ENCODE measurements at regions not wholly inside any gene's neighbourhood (a gene's known extent, or its start where the extent isn't known, plus 50 kb on each side); places are given as distances from the start of the nearest gene placed in this dataset.
A peak's percentile ranks its signal among the peaks of the same experiment; 100 is the strongest.

GRCh38 chr18:5630057-5630899 lies 86.5 kb upstream of the EPB41L3 start:
- Mint-ChIP-seq H3K27me3 (ENCODE audit: insufficient read depth) (peaks cover 29% of the 10 kb centered on the region), H3K4me1 (peaks cover 2% of the 10 kb centered on the region), H3K36me3 (ENCODE audit: low read depth) (no peaks in the 10 kb centered on the region), H3K9me3 (no peaks in the 10 kb centered on the region), H3K4me3 (peak overlapping the region; percentile 63), H3K27ac (no peak overlapping the region)
- TF ChIP-seq CTCF (conservative IDR thresholded peaks at IDR 0.05), result no peak
- Histone ChIP-seq H3K9ac (ENCODE audit: extremely low read depth, low read length, poor library complexity, severe bottlenecking) (no peak overlapping the region), H3K9me3 (ENCODE audit: control insufficient read depth, low read length) (no peaks in the 10 kb centered on the region), H3K27me3 (ENCODE audit: control insufficient read depth, insufficient read depth, low read length, poor library complexity, severe bottlenecking) (peaks cover 46% of the 10 kb centered on the region), H3K27ac (ENCODE audit: low read depth, low read length) (no peak overlapping the region), H3K4me1 (ENCODE audit: control insufficient read depth, insufficient read depth, low read length) (peaks cover 2% of the 10 kb centered on the region), H3K4me3 (ENCODE audit: low read length) (peak overlapping the region; percentile 81), H3K36me3 (ENCODE audit: control insufficient read depth, insufficient read depth, low read length) (no peaks in the 10 kb centered on the region)
- WGBS, 2 experiments (ENCODE audit: insufficient coverage in 1 of 2, insufficient read length in 1 of 2), result 0% methylated on average over 6 to 77 of the region's 79 CpGs
- peak; percentile 95 for DNase-seq

DNA sequence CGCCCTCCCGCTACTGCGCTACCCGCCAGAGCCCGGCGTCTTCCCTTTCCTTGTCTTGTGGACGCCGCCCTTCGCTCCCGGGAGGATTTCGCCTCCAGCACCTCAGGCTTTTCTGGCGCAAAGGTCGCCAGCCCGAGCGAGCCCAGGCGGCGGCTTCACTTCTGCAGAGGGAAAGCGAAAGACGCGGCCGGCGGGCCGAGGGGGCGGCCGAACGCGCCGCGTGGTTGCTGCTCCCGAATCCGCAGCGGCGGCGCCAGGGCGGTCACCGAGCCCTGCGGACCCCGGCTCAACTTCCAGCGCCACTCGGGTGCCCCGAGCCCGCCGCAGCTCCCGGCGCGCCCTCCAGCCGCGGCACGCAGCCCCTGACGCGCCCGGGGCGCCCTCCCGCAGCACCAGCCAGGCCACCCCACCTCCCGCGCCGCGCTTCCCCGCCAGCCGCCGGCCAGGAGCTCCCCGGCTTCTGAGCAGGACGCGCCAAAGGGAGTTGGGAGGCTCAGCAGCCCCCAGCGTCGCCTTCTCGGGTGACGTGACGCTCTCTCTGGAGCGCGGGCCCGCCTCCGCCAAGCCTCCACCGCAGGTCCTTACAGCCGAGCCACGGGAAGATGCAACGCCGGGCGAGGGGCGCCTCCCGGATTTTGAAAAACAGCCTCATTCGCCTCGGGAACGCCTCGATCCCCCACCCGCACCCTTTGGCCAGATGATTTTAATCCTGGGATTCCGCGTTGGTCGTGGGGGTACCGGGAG lies 84.9 kb upstream of the EPB41L3 start:
- H3K27ac ChIP-seq (ENCODE audit: low read depth, low read length), result no peak overlapping the region
- peak overlapping the region; percentile 63 for H3K4me3 Mint-ChIP-seq
- H3K4me1 Mint-ChIP-seq, result peaks cover 2% of the 10 kb centered on the region
- no peak for TF ChIP-seq CTCF (conservative IDR thresholded peaks at IDR 0.05)
- no peaks in the 10 kb centered on the region for H3K9me3 Mint-ChIP-seq
- 0% methylated on average over 20 to 90 of the region's 90 CpGs for WGBS, 2 experiments (ENCODE audit: insufficient coverage in 1 of 2, insufficient read length in 1 of 2)
- H3K36me3 ChIP-seq (ENCODE audit: control insufficient read depth, insufficient read depth, low read length), result no peaks in the 10 kb centered on the region
- no peaks in the 10 kb centered on the region for H3K9me3 ChIP-seq (ENCODE audit: control insufficient read depth, low read length)
- H3K4me3 ChIP-seq (ENCODE audit: low read length), result peak overlapping the region; percentile 81
- H3K27me3 ChIP-seq (ENCODE audit: control insufficient read depth, insufficient read depth, low read length, poor library complexity, severe bottlenecking), result peaks cover 46% of the 10 kb centered on the region
- H3K27ac Mint-ChIP-seq, result no peak overlapping the region
- peaks cover 29% of the 10 kb centered on the region for H3K27me3 Mint-ChIP-seq (ENCODE audit: insufficient read depth)
- H3K36me3 Mint-ChIP-seq (ENCODE audit: low read depth), result no peaks in the 10 kb centered on the region
- peak; percentile 79 for DNase-seq
- no peak overlapping the region for H3K9ac ChIP-seq (ENCODE audit: extremely low read depth, low read length, poor library complexity, severe bottlenecking)
- H3K4me1 ChIP-seq (ENCODE audit: control insufficient read depth, insufficient read depth, low read length), result peaks cover 2% of the 10 kb centered on the region

- peak; percentile 51 for DNase-seq
- Mint-ChIP-seq H3K36me3 (ENCODE audit: low read depth) (no peaks in the 10 kb centered on the region), H3K4me1 (peaks cover 2% of the 10 kb centered on the region), H3K27me3 (ENCODE audit: insufficient read depth) (peaks cover 29% of the 10 kb centered on the region), H3K9me3 (no peaks in the 10 kb centered on the region), H3K27ac (no peak overlapping the region), H3K4me3 (peak overlapping the region; percentile 63)
- H3K9ac ChIP-seq (ENCODE audit: extremely low read depth, low read length, poor library complexity, severe bottlenecking), result no peak overlapping the region
- WGBS, 2 experiments (ENCODE audit: insufficient coverage in 1 of 2, insufficient read length in 1 of 2), result 2 to 3% methylated on average over 14 to 29 of the region's 29 CpGs
- H3K4me1 ChIP-seq (ENCODE audit: control insufficient read depth, insufficient read depth, low read length), result peaks cover 2% of the 10 kb centered on the region
- H3K27ac ChIP-seq (ENCODE audit: low read depth, low read length), result no peak overlapping the region
- peak overlapping the region; percentile 81 for H3K4me3 ChIP-seq (ENCODE audit: low read length)
- H3K27me3 ChIP-seq (ENCODE audit: control insufficient read depth, insufficient read depth, low read length, poor library complexity, severe bottlenecking), result peaks cover 46% of the 10 kb centered on the region
- TF ChIP-seq CTCF (conservative IDR thresholded peaks at IDR 0.05), result no peak
- H3K36me3 ChIP-seq (ENCODE audit: control insufficient read depth, insufficient read depth, low read length), result no peaks in the 10 kb centered on the region
- no peaks in the 10 kb centered on the region for H3K9me3 ChIP-seq (ENCODE audit: control insufficient read depth, low read length)
Observed at GRCh38 chr18:5627776-5628511, 84.1 kb upstream of the EPB41L3 start.
